DMS153 treated with DMSO at 0.1 percent for 48 hours (cell line): ENCODE measurements at regions not wholly inside any gene's neighbourhood (a gene's known extent, or its start where the extent isn't known, plus 50 kb on each side); places are given as distances from the start of the nearest gene placed in this dataset.
"Not testable (repeated sequence)": the region's sequence is repeated elsewhere in the genome, so short reads cannot be mapped to it uniquely, and the experiment has no call there.

Source experiments
- DNase-seq: peaks from one replicate; lab custom pipeline; 2025; ENCODE audit not compliant: unreplicated experiment; lab: John Stamatoyannopoulos, UW

- DNase-seq: not testable (repeated sequence)
These were observed 94.4 kb upstream of the GAS1 start for GRCh38 chr9:87041553-87042235.

- DNase-seq: not testable (repeated sequence)
These were observed 102.8 kb upstream of the GAS1 start for GRCh38 chr9:87049929-87050608.

- DNase-seq: no peak
These were observed 107.8 kb upstream of the GAS1 start for GRCh38 chr9:87054999-87055686.

GRCh38 chr9:87059772-87060171, 112.5 kb upstream of the GAS1 start:
- no peak for DNase-seq

- DNase-seq: no peak
These were observed 115.4 kb upstream of the GAS1 start for GRCh38 chr9:87062746-87063145.

GRCh38 chr9:87063246-87063645, 115.9 kb upstream of the GAS1 start:
- DNase-seq: no peak

GRCh38 chr9:87063871-87064270, 116.6 kb upstream of the GAS1 start:
- no peak for DNase-seq

GRCh38 chr9:87064311-87064710, 117.0 kb upstream of the GAS1 start:
- no peak for DNase-seq

- no peak for DNase-seq
These were observed 118.7 kb upstream of the GAS1 start for GRCh38 chr9:87065981-87066380.

GRCh38 chr9:87067426-87067825, 120.1 kb upstream of the GAS1 start:
- no peak for DNase-seq

GRCh38 chr9:87068177-87068840, 121.0 kb upstream of the GAS1 start:
- no peak for DNase-seq

- no peak for DNase-seq
These were observed 122.4 kb upstream of the GAS1 start for GRCh38 chr9:87069690-87070089.

GRCh38 chr9:87070336-87070735, 123.0 kb upstream of the GAS1 start:
- DNase-seq: no peak

GRCh38 chr9:87071473-87071872, 124.2 kb upstream of the GAS1 start:
- DNase-seq: no peak

- no peak for DNase-seq
These were observed 126.4 kb upstream of the GAS1 start for GRCh38 chr9:87073692-87074091.

GRCh38 chr9:87075537-87075936, 128.2 kb upstream of the GAS1 start:
- no peak for DNase-seq

- no peak for DNase-seq
These were observed 129.5 kb upstream of the GAS1 start for GRCh38 chr9:87076825-87077224.

- no peak for DNase-seq
These were observed 130.7 kb upstream of the GAS1 start for GRCh38 chr9:87077986-87078385.

- no peak for DNase-seq
These were observed 133.4 kb upstream of the GAS1 start for GRCh38 chr9:87080512-87081264.

- DNase-seq: no peak
These were observed 134.2 kb upstream of the GAS1 start for GRCh38 chr9:87081503-87081902.

- no peak for DNase-seq
These were observed 136.7 kb upstream of the GAS1 start for GRCh38 chr9:87083986-87084385.
